GM12891 (cell line): ENCODE measurements at regions not wholly inside any gene's neighbourhood (a gene's known extent, or its start where the extent isn't known, plus 50 kb on each side); places are given as distances from the start of the nearest gene placed in this dataset.

Source experiments
- POLR2A ChIP-seq: IDR thresholded peaks from 2 replicates; pipeline ENCODE4 v1.6.1; 2011; ENCODE audit warnings: low read depth, low read length, control low read depth
- POLR2AphosphoS5 ChIP-seq: IDR thresholded peaks from 2 replicates; pipeline ENCODE4 v1.6.1; 2011; ENCODE audit warnings: low read depth, low read length, control low read depth

- no peak for TF ChIP-seq POLR2A
- TF ChIP-seq POLR2AphosphoS5: no peak
Observed at GRCh38 chr2:6730003-6730402, 135.7 kb downstream of the CMPK2 start.
